ENCODE measurements at regions not wholly inside any gene's neighbourhood (a gene's known extent, or its start where the extent isn't known, plus 50 kb on each side); places are given as distances from the start of the nearest gene placed in this dataset.

DNA sequence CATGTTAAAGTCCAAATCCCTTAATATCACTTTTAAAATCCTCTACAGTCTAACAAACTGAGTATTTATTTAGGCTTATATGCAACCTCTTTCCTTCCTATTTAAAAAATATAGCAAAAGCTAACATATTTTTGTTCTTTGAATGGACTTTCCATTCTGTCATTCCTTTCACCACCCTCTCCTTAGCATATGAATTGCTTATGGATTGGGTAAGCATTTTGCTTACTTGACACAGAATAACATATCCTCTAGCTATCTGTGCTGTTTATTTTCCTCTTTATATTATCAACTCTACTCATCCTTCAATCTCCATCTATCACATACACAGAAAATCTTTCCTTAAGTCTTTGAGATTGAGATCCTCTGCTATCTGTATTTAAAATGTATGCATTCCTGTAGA, 206.1 kb upstream of the NEIL3 start:
- TF ChIP-seq, protein P1, sequence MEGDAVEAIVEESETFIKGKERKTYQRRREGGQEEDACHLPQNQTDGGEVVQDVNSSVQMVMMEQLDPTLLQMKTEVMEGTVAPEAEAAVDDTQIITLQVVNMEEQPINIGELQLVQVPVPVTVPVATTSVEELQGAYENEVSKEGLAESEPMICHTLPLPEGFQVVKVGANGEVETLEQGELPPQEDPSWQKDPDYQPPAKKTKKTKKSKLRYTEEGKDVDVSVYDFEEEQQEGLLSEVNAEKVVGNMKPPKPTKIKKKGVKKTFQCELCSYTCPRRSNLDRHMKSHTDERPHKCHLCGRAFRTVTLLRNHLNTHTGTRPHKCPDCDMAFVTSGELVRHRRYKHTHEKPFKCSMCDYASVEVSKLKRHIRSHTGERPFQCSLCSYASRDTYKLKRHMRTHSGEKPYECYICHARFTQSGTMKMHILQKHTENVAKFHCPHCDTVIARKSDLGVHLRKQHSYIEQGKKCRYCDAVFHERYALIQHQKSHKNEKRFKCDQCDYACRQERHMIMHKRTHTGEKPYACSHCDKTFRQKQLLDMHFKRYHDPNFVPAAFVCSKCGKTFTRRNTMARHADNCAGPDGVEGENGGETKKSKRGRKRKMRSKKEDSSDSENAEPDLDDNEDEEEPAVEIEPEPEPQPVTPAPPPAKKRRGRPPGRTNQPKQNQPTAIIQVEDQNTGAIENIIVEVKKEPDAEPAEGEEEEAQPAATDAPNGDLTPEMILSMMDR (IDR thresholded peaks at IDR 0.05): no peak
- TF ChIP-seq POLR2A (IDR thresholded peaks at IDR 0.05): no peak
